Stimulated activated CD4-positive, alpha-beta T cell treated with anti-CD3 and anti-CD28 coated beads, Interleukin-4, amount 100 ng/mL, for 4 hours (primary cell): ENCODE measurements at regions not wholly inside any gene's neighbourhood (a gene's known extent, or its start where the extent isn't known, plus 50 kb on each side); places are given as distances from the start of the nearest gene placed in this dataset.

Source experiments
- DNase-seq, 2 experiments: peaks; one replicate each; pipeline ENCODE4 v3.0.0-alpha.2; 2020

DNA sequence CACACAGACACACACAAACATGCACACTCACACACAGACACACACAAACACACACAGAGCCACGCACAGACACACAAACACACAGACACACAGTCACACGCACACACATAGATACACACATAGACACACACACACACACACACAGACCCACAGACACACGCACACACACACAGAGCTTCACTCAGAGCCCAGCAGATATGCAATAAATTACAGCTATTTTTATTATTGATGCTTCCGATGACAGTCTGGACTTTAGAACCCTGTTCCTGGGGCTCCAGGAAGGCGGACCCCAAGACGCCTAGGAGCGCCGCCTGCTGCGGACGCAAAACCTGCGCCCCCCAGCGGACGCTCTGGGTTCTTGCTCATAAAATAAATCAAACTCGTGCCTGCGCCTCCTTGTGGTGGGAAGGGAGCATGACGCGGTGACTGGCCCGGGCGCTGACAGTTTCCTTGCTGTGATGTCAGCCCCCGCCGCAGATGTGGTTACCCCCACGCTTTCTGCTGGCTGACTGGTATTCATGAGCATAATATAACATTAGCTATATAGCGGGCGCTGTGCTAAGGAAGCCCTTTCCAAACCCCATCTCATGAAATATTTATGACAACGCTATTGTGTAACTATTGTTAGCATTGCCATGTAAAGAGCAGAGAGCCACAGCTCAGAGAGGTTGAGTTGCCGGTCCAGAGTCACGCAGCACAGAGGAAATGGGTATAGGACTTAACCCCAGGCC is 64.4 kb upstream of the TM9SF2 start:
- DNase-seq = peak; percentile 91 to 92

DNA sequence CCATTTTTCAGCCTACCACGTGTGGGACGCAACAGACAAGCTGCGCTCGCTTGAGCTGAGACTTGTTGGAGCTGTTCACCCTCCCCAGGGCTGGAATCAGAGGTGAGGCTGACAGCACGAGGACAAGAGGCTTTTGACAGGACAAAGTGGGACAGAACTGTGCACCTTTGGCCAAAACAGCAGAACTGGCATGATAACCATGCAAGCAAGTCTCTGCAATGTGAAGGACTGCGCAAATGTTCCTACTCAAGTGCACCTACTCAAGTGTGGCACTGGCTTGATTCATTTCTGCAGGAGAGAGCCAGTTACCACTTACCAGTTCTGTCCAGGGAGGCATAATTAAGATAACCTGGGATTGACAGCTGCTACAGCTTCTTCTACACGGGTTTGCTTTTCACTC is 62.2 kb upstream of the TM9SF2 start:
- DNase-seq = no peak

DNA sequence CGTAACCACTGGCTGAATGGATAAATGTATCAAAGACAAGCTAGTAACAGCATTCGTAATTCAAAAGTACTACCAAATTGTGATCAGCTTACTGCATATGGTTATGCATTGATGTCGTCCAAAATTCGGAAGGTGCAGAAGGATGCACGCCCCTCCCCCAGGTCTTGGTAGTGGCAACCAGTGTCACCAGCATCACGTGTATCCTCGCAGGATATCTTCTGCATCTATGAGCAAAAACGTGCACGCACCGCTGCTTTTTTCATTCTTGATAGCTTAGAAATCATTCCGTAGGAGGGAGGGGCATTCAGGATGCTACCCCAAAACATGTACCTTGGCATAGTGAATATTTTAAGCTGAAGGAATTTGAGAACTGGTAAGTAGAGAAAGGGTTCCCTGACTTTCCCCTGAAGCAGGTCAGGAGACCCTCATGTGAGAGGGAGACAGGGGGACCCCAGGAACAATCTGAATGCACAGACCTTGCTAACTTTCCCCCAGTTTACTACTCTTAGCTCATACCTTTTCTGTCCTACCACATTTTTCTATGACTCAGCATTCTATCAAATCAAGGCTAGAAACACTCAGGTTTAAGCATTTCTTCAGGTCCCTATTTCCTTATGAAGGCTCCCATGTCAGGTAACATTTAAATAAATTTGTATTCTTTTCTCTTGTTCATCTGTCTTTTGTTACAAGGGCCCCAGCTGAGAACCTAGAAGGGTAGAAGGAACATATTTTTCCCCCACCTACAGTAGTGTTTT is 61.2 kb upstream of the TM9SF2 start:
- no peak for DNase-seq

DNA sequence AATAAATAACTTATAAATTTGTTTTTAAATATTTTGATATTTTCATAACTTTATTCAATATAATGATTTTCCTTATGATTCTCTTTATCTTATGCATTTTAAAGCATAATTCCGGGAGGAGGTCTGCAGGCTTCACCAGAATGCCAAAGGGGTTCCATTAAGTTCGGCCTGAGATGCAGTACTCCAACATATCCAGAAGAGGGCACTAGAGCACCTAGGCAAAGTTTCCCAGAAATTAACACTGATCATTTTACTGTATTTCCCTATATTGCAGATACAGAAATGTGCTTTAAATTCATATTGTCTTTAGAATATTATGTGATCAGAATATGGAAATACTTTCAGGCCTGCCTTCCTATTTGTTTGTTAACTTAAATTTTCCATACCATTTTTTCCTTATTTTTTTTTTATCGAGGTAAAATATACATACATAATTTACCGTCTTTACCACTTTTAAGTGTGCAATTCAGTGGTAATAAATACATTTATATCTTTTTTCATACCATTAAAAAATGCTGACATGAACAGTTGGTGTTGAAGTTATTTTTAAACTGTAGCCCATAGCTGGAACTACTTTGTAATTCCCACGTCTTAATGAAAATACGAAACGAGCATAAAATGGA is 58.9 kb upstream of the TM9SF2 start:
- peak in 1 of 2 experiments; percentile 46 for DNase-seq

DNA sequence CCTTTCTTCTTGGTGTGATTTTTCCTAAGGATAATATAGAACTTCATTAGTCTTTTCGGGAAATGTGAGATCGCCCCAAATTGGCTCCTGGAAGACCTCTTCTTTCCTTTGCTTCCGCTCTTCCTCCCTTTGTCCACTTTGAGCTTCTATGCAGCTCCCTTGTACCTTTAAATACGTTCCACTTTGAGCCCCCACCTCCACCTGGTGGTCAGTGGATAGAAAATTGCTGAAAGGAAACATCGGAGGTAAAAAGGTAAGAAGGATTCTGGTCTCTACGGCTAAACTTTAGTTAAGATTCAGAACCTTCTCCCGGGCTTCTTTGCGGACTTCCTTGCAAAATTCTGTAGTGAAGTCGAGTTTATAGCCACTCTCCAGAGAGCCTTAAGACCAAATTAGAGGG is 55.0 kb upstream of the TM9SF2 start:
- DNase-seq = no peak

DNA sequence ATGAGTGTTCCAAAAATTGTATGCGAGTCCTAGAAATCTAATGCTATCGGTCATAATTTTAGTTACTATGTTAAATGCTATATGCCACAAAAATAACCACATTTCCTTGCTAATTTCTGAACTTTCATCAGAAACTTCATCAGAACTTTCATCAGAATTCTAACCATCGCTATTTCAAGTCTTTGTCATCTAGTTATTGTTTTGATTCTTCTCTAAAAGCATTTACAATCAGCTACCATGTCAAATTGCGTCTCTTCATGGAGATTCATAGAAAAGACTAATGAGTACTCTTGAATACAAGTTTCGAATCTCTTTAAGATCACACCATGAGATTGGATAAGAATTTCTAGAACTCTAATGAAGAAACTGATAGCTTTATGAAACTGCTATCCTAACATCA is 52.7 kb upstream of the TM9SF2 start:
- DNase-seq = no peak

DNA sequence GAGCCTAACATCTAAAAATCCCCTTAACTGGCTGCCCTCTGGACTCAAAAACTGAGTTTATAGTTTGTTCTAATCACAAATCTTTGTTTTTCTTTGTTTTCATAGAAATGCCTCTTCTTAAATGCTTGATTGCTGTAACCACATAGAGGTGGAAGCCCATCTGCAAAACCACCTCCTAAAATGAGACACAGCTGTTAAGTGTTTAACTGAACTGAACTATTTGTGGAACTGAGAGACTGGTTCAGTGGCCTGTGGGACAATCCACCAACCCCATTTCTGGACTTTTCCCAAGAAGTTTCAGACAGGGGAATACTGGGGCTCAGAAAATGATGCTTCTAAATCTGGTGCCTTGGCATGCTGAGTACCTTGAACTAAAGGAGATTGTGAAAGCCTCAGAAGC is 50.9 kb upstream of the TM9SF2 start:
- DNase-seq = no peak
